ENCODE measurements at regions not wholly inside any gene's neighbourhood (a gene's known extent, or its start where the extent isn't known, plus 50 kb on each side); places are given as distances from the start of the nearest gene placed in this dataset.

- Histone ChIP-seq H3K4me1 (no peaks in the 10 kb centered on the region), H3K4me3 (no peak overlapping the region), H3K27ac (no peak overlapping the region), H3K36me3 (no peaks in the 10 kb centered on the region), H3K27me3 (ENCODE audit: low read depth) (no peaks in the 10 kb centered on the region), H3K9me3 (peaks cover 9% of the 10 kb centered on the region)
- intact Hi-C loops (cut with DNase I), result no loop called here
- DNase-seq, result no peak
- no peak for TF ChIP-seq CTCF (IDR thresholded peaks at IDR 0.05)
- ATAC-seq, result no peak
These were observed 165.1 kb downstream of the TGFB2 start for GRCh38 chr1:218510153-218510772.

GRCh38 chr1:218513328-218513727, 168.2 kb downstream of the TGFB2 start:
- no peak for TF ChIP-seq CTCF (IDR thresholded peaks at IDR 0.05)
- DNase-seq (no peak), ATAC-seq (no peak)
- H3K36me3 ChIP-seq, result no peaks in the 10 kb centered on the region
- intact Hi-C loops (cut with DNase I), result no loop called here
- H3K9me3 ChIP-seq, result no peaks in the 10 kb centered on the region
- no peaks in the 10 kb centered on the region for H3K4me1 ChIP-seq
- no peaks in the 10 kb centered on the region for H3K27me3 ChIP-seq (ENCODE audit: low read depth)
- H3K27ac ChIP-seq, result no peak overlapping the region
- H3K4me3 ChIP-seq, result no peak overlapping the region

GRCh38 chr1:218514689-218515088, 169.6 kb downstream of the TGFB2 start:
- Histone ChIP-seq H3K27me3 (ENCODE audit: low read depth) (no peaks in the 10 kb centered on the region), H3K9me3 (no peaks in the 10 kb centered on the region), H3K4me3 (no peak overlapping the region), H3K4me1 (no peaks in the 10 kb centered on the region), H3K27ac (no peak overlapping the region), H3K36me3 (no peaks in the 10 kb centered on the region)
- no peak for TF ChIP-seq CTCF (IDR thresholded peaks at IDR 0.05)
- DNase-seq (no peak), ATAC-seq (no peak)
- intact Hi-C loops (cut with DNase I), result no loop called here

- H3K27me3 ChIP-seq (ENCODE audit: low read depth), result no peaks in the 10 kb centered on the region
These were observed 171.4 kb downstream of the TGFB2 start for GRCh38 chr1:218516526-218516925.

GRCh38 chr1:218517459-218517858, 172.3 kb downstream of the TGFB2 start:
- no peak for TF ChIP-seq CTCF (IDR thresholded peaks at IDR 0.05)
- H3K4me3 ChIP-seq, result no peak overlapping the region

More at GRCh38 chr1:218516526-218516925, 171.4 kb downstream of the TGFB2 start:
- no peak for TF ChIP-seq CTCF (IDR thresholded peaks at IDR 0.05)
- Histone ChIP-seq H3K36me3 (no peaks in the 10 kb centered on the region), H3K4me1 (no peaks in the 10 kb centered on the region), H3K9me3 (no peaks in the 10 kb centered on the region), H3K4me3 (no peak overlapping the region), H3K27ac (no peak overlapping the region)
- intact Hi-C loops (cut with DNase I), result no loop called here
- no peak for DNase-seq
- no peak for ATAC-seq

More at GRCh38 chr1:218517459-218517858, 172.3 kb downstream of the TGFB2 start:
- DNase-seq (no peak), ATAC-seq (no peak)
- Histone ChIP-seq H3K36me3 (no peaks in the 10 kb centered on the region), H3K27ac (no peak overlapping the region), H3K4me1 (no peaks in the 10 kb centered on the region), H3K9me3 (no peaks in the 10 kb centered on the region), H3K27me3 (ENCODE audit: low read depth) (no peaks in the 10 kb centered on the region)
- intact Hi-C loops (cut with DNase I), result no loop called here

All from lower lobe of right lung (tissue), 2 donors.